MM.1S (cell line): ENCODE measurements at regions not wholly inside any gene's neighbourhood (a gene's known extent, or its start where the extent isn't known, plus 50 kb on each side); places are given as distances from the start of the nearest gene placed in this dataset.

Source experiments
- EZH2 ChIP-seq: fragments of 300-600 bp; sonication (generic); optimal IDR thresholded peaks from 2 replicates; pipeline ENCODE3; 2017; ENCODE audit warnings: low read depth, mild to moderate bottlenecking, antibody characterized with exemption, low read length, mixed read lengths
- EZH2phosphoT487 ChIP-seq: fragments of 300-600 bp; sonication (generic); IDR thresholded peaks from 2 replicates; pipeline ENCODE4 v1.6.1; 2018; ENCODE audit warnings: antibody characterized with exemption, low read length
- TF ChIP-seq, protein P1 (sequence below): fragments of 300-600 bp; sonication (generic); IDR thresholded peaks from 2 replicates; pipeline ENCODE4 v1.5.1; 2016; ENCODE audit warnings: antibody characterized with exemption, low read length, mixed read lengths

- TF ChIP-seq, protein P1, sequence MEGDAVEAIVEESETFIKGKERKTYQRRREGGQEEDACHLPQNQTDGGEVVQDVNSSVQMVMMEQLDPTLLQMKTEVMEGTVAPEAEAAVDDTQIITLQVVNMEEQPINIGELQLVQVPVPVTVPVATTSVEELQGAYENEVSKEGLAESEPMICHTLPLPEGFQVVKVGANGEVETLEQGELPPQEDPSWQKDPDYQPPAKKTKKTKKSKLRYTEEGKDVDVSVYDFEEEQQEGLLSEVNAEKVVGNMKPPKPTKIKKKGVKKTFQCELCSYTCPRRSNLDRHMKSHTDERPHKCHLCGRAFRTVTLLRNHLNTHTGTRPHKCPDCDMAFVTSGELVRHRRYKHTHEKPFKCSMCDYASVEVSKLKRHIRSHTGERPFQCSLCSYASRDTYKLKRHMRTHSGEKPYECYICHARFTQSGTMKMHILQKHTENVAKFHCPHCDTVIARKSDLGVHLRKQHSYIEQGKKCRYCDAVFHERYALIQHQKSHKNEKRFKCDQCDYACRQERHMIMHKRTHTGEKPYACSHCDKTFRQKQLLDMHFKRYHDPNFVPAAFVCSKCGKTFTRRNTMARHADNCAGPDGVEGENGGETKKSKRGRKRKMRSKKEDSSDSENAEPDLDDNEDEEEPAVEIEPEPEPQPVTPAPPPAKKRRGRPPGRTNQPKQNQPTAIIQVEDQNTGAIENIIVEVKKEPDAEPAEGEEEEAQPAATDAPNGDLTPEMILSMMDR = no peak
- TF ChIP-seq EZH2 (no peak), EZH2phosphoT487 (no peak)
Measured at GRCh38 chr3:23146163-23146562, 57.0 kb upstream of the UBE2E2 start.
